NCI-H510A treated with DMSO at 0.1 percent for 48 hours (cell line): ENCODE measurements at regions not wholly inside any gene's neighbourhood (a gene's known extent, or its start where the extent isn't known, plus 50 kb on each side); places are given as distances from the start of the nearest gene placed in this dataset.

Experiments used
- DNase-seq: peaks from one replicate; lab custom pipeline; 2025; lab: John Stamatoyannopoulos, UW

- DNase-seq: no peak
These were observed 117.2 kb downstream of the RFLNA start for GRCh38 chr12:124411953-124412645.

DNA sequence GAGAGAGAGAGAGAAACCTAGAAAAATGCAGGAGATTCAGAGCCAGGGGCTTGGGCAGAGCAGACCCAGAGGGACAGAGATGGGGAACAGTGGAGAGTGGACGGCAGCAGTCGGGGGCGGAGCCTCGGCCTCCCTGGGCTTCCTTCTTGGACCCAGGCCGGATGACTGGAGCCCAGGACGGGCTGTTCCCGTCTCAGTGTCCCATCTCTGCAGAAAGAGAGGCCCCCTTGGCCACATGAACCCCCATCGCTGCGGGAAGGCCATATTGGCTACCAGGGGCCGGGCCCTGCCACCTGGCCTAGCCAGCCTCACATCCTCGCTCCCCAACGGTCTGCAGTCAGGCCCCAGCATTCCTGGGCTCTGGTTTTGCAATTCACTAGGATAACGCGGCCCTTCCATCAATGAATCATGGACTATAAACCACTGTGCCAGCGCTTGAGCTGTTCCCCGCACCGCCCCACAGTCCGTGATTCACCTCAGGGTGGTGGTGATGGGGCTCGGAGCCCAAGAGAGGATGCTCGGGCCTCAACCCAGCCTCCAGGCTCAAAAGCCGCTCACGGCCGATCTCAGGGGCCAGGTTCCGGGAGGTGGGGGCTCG is 116.5 kb downstream of the RFLNA start:
- no peak for DNase-seq

- no peak for DNase-seq
These were observed 115.7 kb downstream of the RFLNA start for GRCh38 chr12:124410354-124411175.

GRCh38 chr12:124408822-124409517 is 114.1 kb downstream of the RFLNA start:
- no peak for DNase-seq

GRCh38 chr12:124407074-124407473 is 112.2 kb downstream of the RFLNA start:
- DNase-seq: no peak

DNA sequence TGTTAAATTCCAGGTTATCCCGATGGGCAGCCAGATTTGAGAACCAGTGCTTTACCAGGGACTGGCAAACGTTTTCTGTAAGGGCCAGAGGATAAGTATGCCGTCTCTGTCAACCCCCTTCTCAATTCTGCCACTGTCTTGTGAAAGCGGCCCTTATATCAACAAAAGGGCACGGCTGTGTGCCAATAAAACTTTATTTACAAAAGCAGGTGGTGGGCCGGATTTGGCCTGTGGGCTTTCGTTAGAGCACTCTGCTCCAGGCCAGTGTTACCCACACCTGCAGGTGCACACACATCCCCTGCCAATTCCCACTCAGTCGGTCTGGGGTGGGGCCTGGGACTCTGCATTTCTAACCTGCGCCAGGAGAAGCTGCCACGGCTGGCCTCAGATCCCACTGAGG is 111.2 kb downstream of the RFLNA start:
- DNase-seq: no peak

DNA sequence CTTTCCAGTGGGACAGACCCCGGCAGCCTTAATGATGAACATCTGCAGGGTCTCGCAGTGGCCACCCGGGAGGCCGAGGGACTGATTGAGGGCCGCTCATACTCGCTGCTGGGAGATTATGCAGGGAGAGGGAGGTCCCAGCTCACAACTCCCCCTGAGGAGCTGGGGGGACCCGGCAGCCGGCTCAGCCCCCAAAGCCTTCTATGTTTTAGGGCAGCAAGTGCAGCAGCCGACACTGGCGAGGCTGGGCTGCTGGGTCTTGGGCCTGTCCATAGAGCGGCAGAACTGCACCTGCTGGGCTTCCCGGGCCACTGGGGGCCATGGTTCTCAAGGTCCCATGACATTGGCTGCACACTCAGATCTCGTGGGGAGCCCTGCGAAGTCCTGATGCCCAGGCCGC is 110.7 kb downstream of the RFLNA start:
- DNase-seq: no peak

- DNase-seq: no peak
These were observed 110.3 kb downstream of the RFLNA start for GRCh38 chr12:124405151-124405550.

- DNase-seq: no peak
These were observed 109.4 kb downstream of the RFLNA start for GRCh38 chr12:124404162-124404784.

- no peak for DNase-seq
These were observed 108.4 kb downstream of the RFLNA start for GRCh38 chr12:124403273-124403672.

DNA sequence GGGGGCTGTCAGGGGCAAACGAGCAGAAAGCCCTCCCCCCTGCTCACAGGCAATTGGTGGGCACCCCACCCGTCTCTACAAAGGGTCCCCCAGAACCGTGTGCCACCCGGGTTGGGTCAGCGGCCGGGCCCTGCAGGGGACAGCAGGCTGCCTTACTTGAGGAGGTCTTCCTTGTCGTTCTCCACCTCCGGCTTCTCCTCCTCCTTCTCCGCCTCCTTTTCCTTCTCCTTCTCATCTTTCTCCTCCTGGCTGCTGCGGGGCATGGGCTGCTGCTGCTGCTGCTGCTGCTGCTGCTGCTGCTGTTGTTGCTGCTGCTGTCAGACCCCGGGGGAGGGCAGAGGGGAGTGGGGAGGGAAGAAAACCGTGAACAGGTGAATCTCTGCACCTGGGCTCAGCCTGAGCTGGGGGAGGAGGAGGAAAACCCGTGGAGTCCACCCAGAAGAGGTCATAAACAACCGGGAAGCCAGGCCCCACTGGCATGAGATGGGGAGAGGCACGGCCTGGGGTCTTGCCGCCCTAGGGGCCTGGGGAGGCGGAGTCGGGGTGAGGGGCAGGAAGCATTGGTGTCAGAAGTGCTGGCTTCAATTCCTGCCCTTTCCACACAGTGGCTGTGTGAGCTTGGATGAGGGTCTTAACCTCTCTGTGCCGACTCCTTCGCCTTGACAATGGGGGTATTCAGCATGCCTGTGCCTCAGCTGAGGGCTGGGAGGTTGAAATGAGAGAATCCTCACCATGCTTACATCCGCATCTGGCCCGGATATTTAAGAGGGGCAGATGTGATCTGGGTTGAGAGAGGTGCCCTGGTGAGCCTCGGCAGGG is 107.6 kb downstream of the RFLNA start:
- DNase-seq: no peak

GRCh38 chr12:124401704-124402221 is 106.9 kb downstream of the RFLNA start:
- DNase-seq: no peak

- no peak for DNase-seq
These were observed 105.2 kb downstream of the RFLNA start for GRCh38 chr12:124400124-124400523.

DNA sequence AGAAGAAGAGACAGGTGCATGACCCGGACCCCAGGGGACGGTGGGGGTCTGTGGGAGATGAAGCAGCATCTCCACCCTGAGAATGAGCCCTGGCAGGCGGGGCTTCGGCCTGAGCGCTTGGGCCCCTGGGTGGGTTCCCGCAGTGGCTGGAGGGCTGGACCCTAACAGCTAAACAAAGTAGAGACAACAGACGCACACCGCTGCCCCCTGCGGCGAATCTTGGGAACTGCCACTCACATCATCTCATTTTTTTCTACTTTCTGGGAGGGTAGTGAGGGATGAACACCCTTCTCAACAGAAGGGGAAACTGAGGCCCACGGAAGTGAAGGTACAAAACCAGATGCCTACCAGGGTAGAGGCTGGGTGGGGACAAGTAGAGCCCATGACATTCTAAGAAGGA is 104.7 kb downstream of the RFLNA start:
- DNase-seq: no peak

- no peak for DNase-seq
These were observed 103.8 kb downstream of the RFLNA start for GRCh38 chr12:124398578-124399227.

DNA sequence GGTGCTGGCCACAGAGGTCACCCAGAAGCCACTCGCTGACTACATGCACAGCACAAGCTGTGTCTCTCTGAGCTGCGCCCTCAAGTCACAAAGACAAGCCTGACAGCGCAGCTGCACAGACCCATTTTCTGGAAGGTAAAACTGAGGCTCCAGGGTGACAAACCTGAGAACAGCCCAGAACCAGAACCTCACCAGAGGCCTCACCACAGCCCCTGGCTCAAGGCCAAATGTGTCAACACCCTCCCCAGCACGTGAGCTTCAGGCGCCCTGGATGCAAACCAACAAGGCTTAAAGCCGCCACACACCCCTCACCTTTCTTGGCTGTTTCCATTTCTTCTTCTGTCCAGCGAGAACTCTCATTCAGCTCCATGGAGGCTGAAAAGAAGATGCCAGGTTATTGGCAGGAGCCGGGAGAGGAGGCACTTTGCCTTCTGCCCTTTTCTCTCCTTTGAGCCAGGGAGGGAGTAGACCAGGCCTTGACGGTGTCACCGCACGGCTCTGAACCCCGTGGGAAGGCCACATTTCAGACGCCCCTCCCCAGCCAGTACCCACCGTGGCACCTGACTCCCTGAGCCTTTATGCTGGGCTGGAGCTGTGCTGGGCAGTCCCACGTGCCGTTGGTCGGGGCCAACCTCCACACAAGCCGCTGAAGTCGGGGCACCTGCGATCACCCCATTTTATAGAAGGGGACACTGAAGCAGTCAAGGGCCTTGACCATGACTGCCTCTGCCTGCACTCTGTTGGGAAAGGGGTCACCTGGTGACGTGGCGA is 103.1 kb downstream of the RFLNA start:
- no peak for DNase-seq

- no peak for DNase-seq
These were observed 102.4 kb downstream of the RFLNA start for GRCh38 chr12:124397399-124397679.

DNA sequence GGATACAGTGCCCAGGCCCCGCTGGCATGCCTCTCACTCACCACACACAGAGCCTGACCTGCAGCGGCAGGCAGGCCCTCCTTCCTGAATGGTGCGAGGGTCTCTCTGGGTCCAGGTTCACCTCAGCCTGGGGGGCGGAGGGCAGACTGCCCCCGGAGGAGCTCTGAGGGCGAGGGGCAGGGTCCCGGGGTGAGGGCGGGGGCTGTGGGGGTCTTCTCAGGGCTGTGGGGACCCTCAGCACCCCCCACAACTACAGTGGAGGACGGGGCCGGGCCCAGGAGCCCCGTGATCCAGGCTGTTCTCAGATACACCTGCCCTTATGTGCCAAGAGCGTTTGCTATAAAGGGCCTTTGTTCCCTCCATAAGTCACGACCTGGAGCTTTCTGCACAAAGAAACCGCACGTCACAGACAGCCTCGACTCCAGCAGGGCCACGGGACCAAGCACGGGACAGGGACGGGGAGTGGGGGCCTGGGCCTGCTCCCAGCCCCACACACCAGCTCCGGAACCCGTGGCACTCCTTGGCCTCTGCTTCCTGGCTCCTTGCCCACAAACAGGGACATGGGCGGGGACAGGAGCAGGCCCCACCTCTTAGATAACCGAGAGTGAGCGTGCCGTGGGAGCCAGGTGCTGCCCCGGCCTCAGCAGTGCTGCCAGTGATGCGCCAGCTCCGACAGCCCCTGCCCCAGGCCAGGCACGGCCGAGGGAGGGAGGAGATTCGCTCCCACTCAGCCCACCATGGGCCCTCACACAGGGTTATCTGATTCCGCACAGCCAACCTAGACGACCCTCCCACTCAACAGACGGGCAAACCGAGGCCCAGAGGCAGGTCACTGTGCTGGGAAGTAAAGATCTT is 101.9 kb downstream of the RFLNA start:
- DNase-seq: no peak

- DNase-seq: no peak
These were observed 101.1 kb downstream of the RFLNA start for GRCh38 chr12:124395986-124396385.
